Tibial artery (tissue), 4 donors: ENCODE measurements at regions not wholly inside any gene's neighbourhood (a gene's known extent, or its start where the extent isn't known, plus 50 kb on each side); places are given as distances from the start of the nearest gene placed in this dataset.

ENCODE experiments used
- DNase-seq, 2 donors: peaks; one replicate each; pipeline ENCODE4 v3.0.0-alpha.2; 2019
- H3K27ac ChIP-seq, 2 donors: fragments of 200-600 bp; sonication (generic) in 1 of 2; 1 replicate in 1 of 2; 2 replicates in 1 of 2; pipeline ENCODE4 v1.5.1; 2018 to 2019; ENCODE audit warnings: mild to moderate bottlenecking in 1 of 2
- H3K27me3 ChIP-seq, 2 donors: fragments of 200-600 bp; sonication (generic) in 1 of 2; one replicate each; pipeline versions ENCODE4 v1.5.1 to v1.6.0; 2016 to 2019
- H3K36me3 ChIP-seq, 3 donors: fragments of 200-600 bp; sonication (generic) in 2 of 3; one replicate each; pipeline ENCODE4 v1.5.1; 2016 to 2019; ENCODE audit warnings: mild to moderate bottlenecking in 2 of 3
- H3K4me1 ChIP-seq, 4 donors: fragments of 200-600 bp; sonication (generic) in 2 of 4; 1 replicate in 3 of 4; 2 replicates in 1 of 4; pipeline ENCODE4 v1.5.1; 2016 to 2019
- H3K4me3 ChIP-seq, 2 donors: fragments of 200-600 bp; sonication (generic) in 1 of 2; 1 replicate in 1 of 2; 2 replicates in 1 of 2; pipeline ENCODE4 v1.5.1; 2018 to 2019; ENCODE audit warnings: mild to moderate bottlenecking in 2 of 2
- H3K9me3 ChIP-seq, 3 donors: fragments of 200-600 bp; sonication (generic) in 1 of 3; one replicate each; pipeline ENCODE4 v1.5.1; 2016 to 2019
- intact Hi-C: fragments of 100-400 bp; cut with DNase I; formaldehyde crosslinking; loops from one replicate; pipeline ENCODE4 v1.15.0; 2023; ENCODE audit warnings: low total_unique reads
- TF ChIP-seq, protein P1 (sequence below), 2 experiments: fragments of 200-600 bp in 1 of 2; fragments of 450-650 bp in 1 of 2; IDR thresholded peaks; one replicate each; pipeline ENCODE4 v1.5.1; 2017 to 2019; ENCODE audit warnings: antibody characterized with exemption in 2 of 2, mild to moderate bottlenecking in 1 of 2, moderate library complexity in 1 of 2

DNA sequence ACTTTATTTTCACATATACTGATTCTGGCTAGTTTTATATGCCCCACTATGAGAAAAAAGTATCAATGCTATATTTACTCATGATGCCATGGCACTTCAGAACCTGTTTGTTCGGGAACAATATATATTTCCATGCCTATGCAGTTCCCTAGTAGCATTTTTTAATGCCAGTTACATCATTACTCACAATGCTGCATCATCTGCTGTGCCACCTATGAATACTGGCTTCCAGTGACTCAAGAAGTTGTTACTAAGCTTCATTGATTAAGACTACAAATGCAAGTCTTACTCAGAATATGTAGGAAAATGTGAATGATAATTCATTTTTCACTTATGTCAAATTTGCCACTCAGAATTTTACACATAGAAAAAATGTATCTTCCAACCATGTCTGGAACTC, 97.9 kb downstream of the MAFB start:
- no peak overlapping the region for H3K4me3 ChIP-seq
- no peak for DNase-seq
- H3K36me3 ChIP-seq, result no peaks in the 10 kb centered on the region
- H3K4me1 ChIP-seq, result no peaks in the 10 kb centered on the region
- H3K27me3 ChIP-seq, result peaks cover 0 to 8% of the 10 kb centered on the region in 2 donors
- H3K27ac ChIP-seq, result no peak overlapping the region
- intact Hi-C loops, result no loop called here
- TF ChIP-seq, protein P1, sequence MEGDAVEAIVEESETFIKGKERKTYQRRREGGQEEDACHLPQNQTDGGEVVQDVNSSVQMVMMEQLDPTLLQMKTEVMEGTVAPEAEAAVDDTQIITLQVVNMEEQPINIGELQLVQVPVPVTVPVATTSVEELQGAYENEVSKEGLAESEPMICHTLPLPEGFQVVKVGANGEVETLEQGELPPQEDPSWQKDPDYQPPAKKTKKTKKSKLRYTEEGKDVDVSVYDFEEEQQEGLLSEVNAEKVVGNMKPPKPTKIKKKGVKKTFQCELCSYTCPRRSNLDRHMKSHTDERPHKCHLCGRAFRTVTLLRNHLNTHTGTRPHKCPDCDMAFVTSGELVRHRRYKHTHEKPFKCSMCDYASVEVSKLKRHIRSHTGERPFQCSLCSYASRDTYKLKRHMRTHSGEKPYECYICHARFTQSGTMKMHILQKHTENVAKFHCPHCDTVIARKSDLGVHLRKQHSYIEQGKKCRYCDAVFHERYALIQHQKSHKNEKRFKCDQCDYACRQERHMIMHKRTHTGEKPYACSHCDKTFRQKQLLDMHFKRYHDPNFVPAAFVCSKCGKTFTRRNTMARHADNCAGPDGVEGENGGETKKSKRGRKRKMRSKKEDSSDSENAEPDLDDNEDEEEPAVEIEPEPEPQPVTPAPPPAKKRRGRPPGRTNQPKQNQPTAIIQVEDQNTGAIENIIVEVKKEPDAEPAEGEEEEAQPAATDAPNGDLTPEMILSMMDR (IDR thresholded peaks at IDR 0.05), result no peak
- H3K9me3 ChIP-seq, result no peaks in the 10 kb centered on the region

- intact Hi-C loops, result no loop called here
- no peaks in the 10 kb centered on the region for H3K36me3 ChIP-seq
- no peak for DNase-seq
- H3K27me3 ChIP-seq, result peaks cover 0 to 2% of the 10 kb centered on the region in 2 donors
- H3K27ac ChIP-seq, result no peak overlapping the region
- no peaks in the 10 kb centered on the region for H3K9me3 ChIP-seq
- no peak overlapping the region for H3K4me3 ChIP-seq
- H3K4me1 ChIP-seq, result no peaks in the 10 kb centered on the region
- TF ChIP-seq, protein P1 (IDR thresholded peaks at IDR 0.05), result no peak
Observed at GRCh38 chr20:40589581-40589980, 99.5 kb downstream of the MAFB start.

- TF ChIP-seq, protein P1 (IDR thresholded peaks at IDR 0.05), result no peak
- intact Hi-C loops, result no loop called here
- no peak overlapping the region for H3K27ac ChIP-seq
- H3K4me1 ChIP-seq, result no peaks in the 10 kb centered on the region
- no peaks in the 10 kb centered on the region for H3K36me3 ChIP-seq
- H3K27me3 ChIP-seq, result peaks cover 0 to 2% of the 10 kb centered on the region in 2 donors
- H3K9me3 ChIP-seq, result no peaks in the 10 kb centered on the region
- no peak overlapping the region for H3K4me3 ChIP-seq
- DNase-seq, result no peak
Observed at GRCh38 chr20:40588891-40589290, 100.1 kb downstream of the MAFB start.

GRCh38 chr20:40587038-40587437, 102.0 kb downstream of the MAFB start:
- Histone ChIP-seq H3K36me3 (no peaks in the 10 kb centered on the region), H3K27ac (no peak overlapping the region), H3K4me1 (peaks cover 0 to 4% (median 0%) of the 10 kb centered on the region in 4 donors), H3K4me3 (no peak overlapping the region), H3K27me3 (peaks cover 0 to 2% of the 10 kb centered on the region in 2 donors), H3K9me3 (no peaks in the 10 kb centered on the region)
- TF ChIP-seq, protein P1 (IDR thresholded peaks at IDR 0.05), result no peak
- intact Hi-C loops, result no loop called here
- DNase-seq, result no peak

DNA sequence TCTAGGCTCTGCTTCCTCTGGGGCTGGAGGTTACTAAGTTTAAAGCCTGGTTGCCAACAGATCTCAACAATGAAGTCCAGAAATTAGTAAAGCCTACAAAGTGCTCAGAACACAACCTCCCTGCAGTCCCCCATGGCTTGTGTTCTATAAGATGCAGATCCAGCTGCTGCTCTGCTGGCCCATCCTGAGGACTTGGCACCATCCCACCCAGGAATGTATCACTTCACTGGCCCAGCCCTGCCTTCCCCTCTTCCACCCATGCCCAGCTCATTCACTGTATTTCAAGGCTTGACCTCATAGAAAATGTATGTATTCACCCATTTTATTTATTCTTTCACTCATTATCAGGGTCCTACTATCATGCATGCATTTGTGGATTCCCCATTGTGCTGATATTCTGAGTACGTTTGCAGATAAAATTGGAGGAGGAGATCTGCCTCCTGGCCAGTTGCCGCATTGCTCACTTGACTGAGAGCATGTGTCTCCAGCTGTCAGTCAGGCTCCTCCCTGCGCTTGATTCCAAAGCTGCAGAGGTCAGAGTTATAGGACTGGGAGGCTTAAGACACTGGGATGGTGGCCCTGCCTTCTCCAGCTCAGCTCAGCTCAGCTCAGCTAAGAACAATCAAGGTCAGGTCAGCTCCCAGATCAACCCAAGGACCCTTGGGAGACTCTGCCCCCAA, 104.8 kb downstream of the MAFB start:
- TF ChIP-seq, protein P1 (IDR thresholded peaks at IDR 0.05), result no peak
- Histone ChIP-seq H3K9me3 (no peaks in the 10 kb centered on the region), H3K4me3 (no peak overlapping the region), H3K36me3 (no peaks in the 10 kb centered on the region), H3K4me1 (peaks cover 0 to 4% (median 0%) of the 10 kb centered on the region in 4 donors), H3K27ac (no peak overlapping the region), H3K27me3 (peaks cover 0 to 2% of the 10 kb centered on the region in 2 donors)
- DNase-seq, result peak in 1 of 2 donors; percentile 33
- intact Hi-C loops, result no loop called here
